Parathyroid adenoma (tissue), 2 donors: ENCODE measurements at regions not wholly inside any gene's neighbourhood (a gene's known extent, or its start where the extent isn't known, plus 50 kb on each side); places are given as distances from the start of the nearest gene placed in this dataset.

Source experiments
- H2AFZ ChIP-seq: fragments of 300-600 bp; sonication (generic); one replicate; pipeline ENCODE4 v1.7.0; 2017; ENCODE audit warnings: antibody characterized with exemption, mild to moderate bottlenecking
- H3K27ac ChIP-seq: fragments of 300-600 bp; sonication (generic); one replicate; pipeline ENCODE4 v1.7.0; 2017
- H3K27me3 ChIP-seq: fragments of 300-600 bp; sonication (generic); one replicate; pipeline ENCODE4 v1.7.0; 2017; ENCODE audit warnings: low read length; ENCODE audit not compliant: control insufficient read depth, insufficient read depth
- H3K36me3 ChIP-seq: fragments of 300-600 bp; sonication (generic); one replicate; pipeline ENCODE4 v1.7.0; 2017; ENCODE audit warnings: low read length; ENCODE audit not compliant: control insufficient read depth, insufficient read depth
- H3K4me1 ChIP-seq: fragments of 300-600 bp; sonication (generic); one replicate; pipeline ENCODE4 v1.7.0; 2017; ENCODE audit warnings: control low read depth
- H3K4me2 ChIP-seq: fragments of 300-600 bp; sonication (generic); one replicate; pipeline ENCODE4 v1.7.0; 2017; ENCODE audit warnings: low read length
- H3K4me3 ChIP-seq: fragments of 300-600 bp; sonication (generic); one replicate; pipeline ENCODE4 v1.7.0; 2017; ENCODE audit warnings: low read depth, low read length
- H3K79me2 ChIP-seq: fragments of 300-600 bp; sonication (generic); one replicate; pipeline ENCODE4 v1.7.0; 2017; ENCODE audit warnings: control low read depth
- H3K9ac ChIP-seq: fragments of 300-600 bp; sonication (generic); one replicate; pipeline ENCODE4 v1.7.0; 2017; ENCODE audit warnings: mild to moderate bottlenecking
- H3K9me3 ChIP-seq: fragments of 300-600 bp; sonication (generic); one replicate; pipeline ENCODE4 v1.7.0; 2017; ENCODE audit warnings: low read length; ENCODE audit not compliant: control insufficient read depth
- CTCF ChIP-seq: fragments of 300-600 bp; sonication (generic); IDR thresholded peaks from one replicate; pipeline ENCODE4 v1.7.0; 2017; ENCODE audit warnings: antibody characterized with exemption, mild to moderate bottlenecking
- donor health status: primary hyperparathyroidism.

DNA sequence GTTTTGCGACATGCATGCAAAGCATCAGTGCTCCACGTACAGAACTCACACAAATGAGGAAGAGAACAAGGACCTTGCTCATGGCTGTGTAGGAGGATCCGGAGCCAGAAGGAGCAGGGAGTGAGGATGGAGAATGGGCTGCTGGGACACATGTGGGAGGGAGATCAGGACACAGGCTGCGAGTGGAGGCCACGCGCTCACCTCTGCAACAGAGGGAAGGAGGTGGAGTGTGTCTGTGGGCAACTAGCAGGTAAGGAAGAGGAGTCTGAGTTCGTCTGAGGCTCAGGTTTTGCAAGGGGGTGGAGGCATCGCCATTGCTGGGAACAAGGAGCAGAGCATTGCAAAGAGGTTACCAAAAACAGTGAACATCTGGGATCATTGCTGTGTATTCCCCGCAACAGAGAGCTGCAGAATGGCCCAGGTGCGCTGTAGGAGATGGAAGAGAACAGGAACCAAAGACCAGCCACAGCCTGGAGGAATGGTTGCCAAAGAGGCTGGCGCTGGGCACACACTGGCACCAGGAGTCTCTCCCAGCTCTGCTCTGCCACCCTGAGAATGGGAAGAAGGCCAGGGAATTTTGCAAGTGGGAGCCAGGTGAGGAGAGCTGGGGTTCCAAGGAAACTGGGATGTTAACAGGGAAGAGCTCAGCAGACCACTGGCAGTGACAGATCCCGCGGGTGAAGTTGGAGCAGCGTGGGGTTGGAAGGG is 90.0 kb upstream of the RPS6KA2 start:
- TF ChIP-seq CTCF, result no peak
- H3K36me3 ChIP-seq, result no peaks in the 10 kb centered on the region
- no peak overlapping the region for H3K9ac ChIP-seq

GRCh38 chr6:166715992-166716391 is 88.9 kb upstream of the RPS6KA2 start:
- Histone ChIP-seq H3K4me1 (no peaks in the 10 kb centered on the region), H3K27ac (no peak overlapping the region), H3K9me3 (no peaks in the 10 kb centered on the region), H3K9ac (no peak overlapping the region), H3K4me3 (no peak overlapping the region), H3K4me2 (no peak overlapping the region), H3K79me2 (no peaks in the 10 kb centered on the region), H3K36me3 (no peaks in the 10 kb centered on the region), H2AFZ (no peak overlapping the region), H3K27me3 (no peaks in the 10 kb centered on the region)
- no peak for TF ChIP-seq CTCF

More for the DNA sequence above, 90.0 kb upstream of the RPS6KA2 start:
- H3K27ac ChIP-seq, result no peak overlapping the region
- no peaks in the 10 kb centered on the region for H3K27me3 ChIP-seq
- H3K79me2 ChIP-seq, result no peaks in the 10 kb centered on the region
- H3K4me3 ChIP-seq, result no peak overlapping the region
- H3K9me3 ChIP-seq, result no peaks in the 10 kb centered on the region
- no peak overlapping the region for H2AFZ ChIP-seq
- H3K4me2 ChIP-seq, result no peak overlapping the region
- no peaks in the 10 kb centered on the region for H3K4me1 ChIP-seq

- Histone ChIP-seq H3K9me3 (no peaks in the 10 kb centered on the region), H2AFZ (no peak overlapping the region), H3K4me2 (no peak overlapping the region), H3K27ac (no peak overlapping the region), H3K4me1 (no peaks in the 10 kb centered on the region), H3K9ac (no peak overlapping the region), H3K4me3 (no peak overlapping the region), H3K36me3 (no peaks in the 10 kb centered on the region), H3K27me3 (no peaks in the 10 kb centered on the region), H3K79me2 (no peaks in the 10 kb centered on the region)
- no peak for TF ChIP-seq CTCF
Measured at GRCh38 chr6:166715065-166715464, 88.0 kb upstream of the RPS6KA2 start.

DNA sequence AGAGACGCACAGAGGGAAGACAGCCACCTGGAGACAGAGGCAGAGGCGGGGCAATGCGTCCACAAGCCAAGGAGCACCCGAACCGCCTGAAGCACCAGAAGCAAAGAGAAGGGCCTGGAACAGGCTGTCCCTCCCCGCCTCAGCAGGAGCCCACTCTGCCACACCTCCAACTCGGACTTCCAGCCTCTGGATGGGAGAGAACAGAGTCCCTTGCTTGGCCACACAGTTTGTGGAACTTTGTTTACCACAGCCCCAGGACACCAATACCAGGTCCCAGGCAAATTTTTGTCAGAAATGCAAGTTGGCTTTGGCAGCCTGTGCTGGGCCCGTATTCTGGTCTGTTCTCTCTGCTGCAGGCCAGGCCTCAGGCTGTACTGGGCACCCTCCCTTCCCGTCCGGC is 87.5 kb upstream of the RPS6KA2 start:
- no peaks in the 10 kb centered on the region for H3K4me1 ChIP-seq
- TF ChIP-seq CTCF, result no peak
- no peak overlapping the region for H2AFZ ChIP-seq
- H3K27ac ChIP-seq, result no peak overlapping the region
- no peak overlapping the region for H3K4me2 ChIP-seq
- H3K79me2 ChIP-seq, result no peaks in the 10 kb centered on the region
- H3K36me3 ChIP-seq, result no peaks in the 10 kb centered on the region
- H3K4me3 ChIP-seq, result no peak overlapping the region
- H3K27me3 ChIP-seq, result no peaks in the 10 kb centered on the region
- H3K9me3 ChIP-seq, result no peaks in the 10 kb centered on the region
- H3K9ac ChIP-seq, result no peak overlapping the region

DNA sequence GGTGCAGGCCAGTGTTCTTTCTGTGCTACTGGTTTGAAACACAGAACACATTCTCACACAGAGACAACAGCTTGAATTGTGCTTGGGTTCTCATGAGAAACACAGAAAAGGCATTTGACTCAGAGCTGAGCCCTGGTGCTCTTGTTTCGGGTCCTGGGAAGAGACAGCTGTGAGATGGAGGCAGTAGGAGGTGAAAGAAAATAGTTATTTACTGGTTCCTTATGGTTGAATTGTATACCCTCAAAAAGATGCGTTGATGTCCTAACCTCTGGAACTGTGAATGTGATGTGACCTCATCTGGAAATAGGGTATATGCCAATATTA is 87.1 kb upstream of the RPS6KA2 start:
- Histone ChIP-seq H3K4me1 (no peaks in the 10 kb centered on the region), H3K27me3 (no peaks in the 10 kb centered on the region), H3K4me3 (no peak overlapping the region), H3K9me3 (no peaks in the 10 kb centered on the region), H3K4me2 (no peak overlapping the region), H3K27ac (no peak overlapping the region), H3K79me2 (no peaks in the 10 kb centered on the region), H3K9ac (no peak overlapping the region), H3K36me3 (no peaks in the 10 kb centered on the region), H2AFZ (no peak overlapping the region)
- TF ChIP-seq CTCF, result no peak
